Caco-2 (cell line): ENCODE measurements at regions not wholly inside any gene's neighbourhood (a gene's known extent, or its start where the extent isn't known, plus 50 kb on each side); places are given as distances from the start of the nearest gene placed in this dataset.

Source experiments
- BruUV-seq: library from RNA; stranded (reverse); fragments of 400-500 nt; replicated peaks from 2 replicates; lab custom pipeline; 2021; lab: Mats Ljungman, UMichigan
- CTCF ChIA-PET: fragments of 300-600 bp; sonication (Branson Sonifier 250); formaldehyde crosslinking; loops from one replicate; lab custom pipeline; 2022; ENCODE audit warnings: antibody characterized with exemption; lab: Charles Lee
- POLR2A ChIA-PET: fragments of 300-600 bp; sonication (Branson Sonifier 250); formaldehyde crosslinking; loops from one replicate; lab custom pipeline; 2022; ENCODE audit warnings: antibody characterized with exemption; lab: Charles Lee
- DNase-seq, 2 experiments: peaks; one replicate each; pipeline versions ENCODE4 v3.0.0 to v3.0.0-alpha.2; 2020 to 2022
- H3K27me3 ChIP-seq: replicated peaks from 2 replicates; pipeline ENCODE4 v1.6.0; 2011; ENCODE audit warnings: low read length; ENCODE audit not compliant: control insufficient read depth, insufficient read depth
- H3K36me3 ChIP-seq: 2 replicates; pipeline ENCODE4 v1.5.1; 2011; ENCODE audit warnings: low read length; ENCODE audit not compliant: control insufficient read depth, insufficient read depth
- H3K4me1 ChIP-seq: fragments of 250-450 bp; sonication (Bioruptor Pico); 2 replicates; pipeline ENCODE4 v1.5.1; 2020; ENCODE audit warnings: mild to moderate bottlenecking
- H3K4me3 ChIP-seq: 2 replicates; pipeline ENCODE4 v1.5.1; 2011; ENCODE audit warnings: low read depth, mild to moderate bottlenecking, control low read depth, low read length
- H3K9me3 ChIP-seq: fragments of 250-450 bp; sonication (Bioruptor Pico); 2 replicates; pipeline ENCODE4 v1.5.1; 2020; ENCODE audit warnings: mild to moderate bottlenecking, moderate library complexity
- H3K27ac Mint-ChIP-seq: one replicate; pipeline ENCODE4 v1.8.0; 2022; ENCODE audit warnings: mixed read lengths; ENCODE audit not compliant: unreplicated experiment
- H3K27me3 Mint-ChIP-seq: one replicate; pipeline ENCODE4 v1.8.0; 2022; ENCODE audit warnings: mixed read lengths; ENCODE audit not compliant: insufficient read depth, unreplicated experiment
- H3K36me3 Mint-ChIP-seq: one replicate; pipeline ENCODE4 v1.8.0; 2022; ENCODE audit warnings: mild to moderate bottlenecking, mixed read lengths; ENCODE audit not compliant: insufficient read depth, unreplicated experiment
- H3K4me1 Mint-ChIP-seq: one replicate; pipeline ENCODE4 v1.8.0; 2022; ENCODE audit warnings: low read depth, mixed read lengths; ENCODE audit not compliant: unreplicated experiment
- H3K4me3 Mint-ChIP-seq: one replicate; pipeline ENCODE4 v1.8.0; 2022; ENCODE audit warnings: mild to moderate bottlenecking, moderate library complexity, mixed read lengths; ENCODE audit not compliant: unreplicated experiment
- H3K9me3 Mint-ChIP-seq: one replicate; pipeline ENCODE4 v1.8.0; 2022; ENCODE audit warnings: mixed read lengths; ENCODE audit not compliant: unreplicated experiment
- CTCF ChIP-seq, 2 experiments: fragments of 200-600 bp in 1 of 2; IDR thresholded peaks; 1 replicate in 1 of 2; 2 replicates in 1 of 2; pipeline versions ENCODE4 v1.5.1 to v1.8.0; 2011 to 2022; ENCODE audit warnings: antibody characterized with exemption in 1 of 2, control low read depth in 1 of 2, inconsistent platforms in 1 of 2, low read depth in 1 of 2, low read length in 1 of 2, mild to moderate bottlenecking in 1 of 2, moderate library complexity in 1 of 2; ENCODE audit not compliant: insufficient read depth in 1 of 2, severe bottlenecking in 1 of 2, unreplicated experiment in 1 of 2
- intact Hi-C: fragments of 100-400 bp; cut with micrococcal nuclease; formaldehyde crosslinking; loops from one replicate; pipeline ENCODE4 v1.10.0; 2022; ENCODE audit not compliant: unreplicated experiment

GRCh38 chrX:45843518-45843917, 642.8 kb upstream of the DIPK2B start:
- POLR2A ChIA-PET = interaction anchor here (0.5 kb wide), 1 partner anchor 15 kb away, joined by 5 read pairs; no protein-coding TSS in a partner anchor
- no peak for TF ChIP-seq CTCF (IDR thresholded peaks at IDR 0.05; ENCODE audit: insufficient read depth in 1 of 2, low read depth in 1 of 2, low read length in 1 of 2, severe bottlenecking in 1 of 2, unreplicated experiment in 1 of 2)
- Histone ChIP-seq H3K4me3 (no peak overlapping the region), H3K36me3 (0 out of 2 replicates have a peak, but pooled peaks cover 1% of the 10 kb centered on the region), H3K27me3 (no peaks in the 10 kb centered on the region), H3K9me3 (no peaks in the 10 kb centered on the region), H3K4me1 (no peaks in the 10 kb centered on the region)
- DNase-seq = no peak
- Mint-ChIP-seq H3K36me3 (peaks cover 38% of the 10 kb centered on the region), H3K9me3 (no peaks in the 10 kb centered on the region), H3K4me1 (no peaks in the 10 kb centered on the region), H3K27me3 (no peaks in the 10 kb centered on the region), H3K4me3 (no peak overlapping the region), H3K27ac (no peak overlapping the region)
- BruUV-seq = no TSS peak
- intact Hi-C loops = loop anchor here (5.0 kb wide), 1 partner anchor 41 kb away; no protein-coding TSS in a partner anchor
- CTCF ChIA-PET = interaction anchor here (0.6 kb wide), 1 partner anchor 42 kb away, joined by 3 read pairs; no protein-coding TSS in a partner anchor

GRCh38 chrX:45842926-45843315, 642.2 kb upstream of the DIPK2B start:
- H3K4me3 Mint-ChIP-seq = no peak overlapping the region

GRCh38 chrX:45842207-45842925, 641.7 kb upstream of the DIPK2B start:
- no peaks in the 10 kb centered on the region for H3K4me1 ChIP-seq
- H3K9me3 ChIP-seq = no peaks in the 10 kb centered on the region
- no peak overlapping the region for H3K4me3 ChIP-seq
- Mint-ChIP-seq H3K9me3 (no peaks in the 10 kb centered on the region), H3K4me3 (no peak overlapping the region), H3K27ac (no peak overlapping the region), H3K27me3 (no peaks in the 10 kb centered on the region), H3K36me3 (peaks cover 38% of the 10 kb centered on the region), H3K4me1 (no peaks in the 10 kb centered on the region)
- ChIA-PET CTCF (no interaction called here), POLR2A (no interaction called here)
- H3K27me3 ChIP-seq = no peaks in the 10 kb centered on the region
- BruUV-seq = no TSS peak
- DNase-seq = no peak
- no peak for TF ChIP-seq CTCF (IDR thresholded peaks at IDR 0.05; ENCODE audit: insufficient read depth in 1 of 2, low read depth in 1 of 2, low read length in 1 of 2, severe bottlenecking in 1 of 2, unreplicated experiment in 1 of 2)
- intact Hi-C loops = loop anchor here (5.0 kb wide), 1 partner anchor 40 kb away; no protein-coding TSS in a partner anchor
- no peaks in the 10 kb centered on the region for H3K36me3 ChIP-seq

More at GRCh38 chrX:45842926-45843315, 642.2 kb upstream of the DIPK2B start:
- Mint-ChIP-seq H3K4me1 (no peaks in the 10 kb centered on the region), H3K27me3 (no peaks in the 10 kb centered on the region), H3K27ac (no peak overlapping the region), H3K9me3 (no peaks in the 10 kb centered on the region), H3K36me3 (peaks cover 38% of the 10 kb centered on the region)
- Histone ChIP-seq H3K27me3 (no peaks in the 10 kb centered on the region), H3K4me3 (no peak overlapping the region), H3K36me3 (0 out of 2 replicates have a peak, but pooled peaks cover under 1% of the 10 kb centered on the region), H3K4me1 (no peaks in the 10 kb centered on the region), H3K9me3 (no peaks in the 10 kb centered on the region)
- no peak for TF ChIP-seq CTCF (IDR thresholded peaks at IDR 0.05; ENCODE audit: insufficient read depth in 1 of 2, low read depth in 1 of 2, low read length in 1 of 2, severe bottlenecking in 1 of 2, unreplicated experiment in 1 of 2)
- CTCF ChIA-PET = no interaction called here
- intact Hi-C loops = loop anchor here (5.0 kb wide), 1 partner anchor 41 kb away; no protein-coding TSS in a partner anchor
- no TSS peak for BruUV-seq
- POLR2A ChIA-PET = interaction anchor here (0.5 kb wide), 1 partner anchor 14 kb away, joined by 5 read pairs; no protein-coding TSS in a partner anchor
- no peak for DNase-seq
